NCI-H1930 (cell line): ENCODE measurements at regions not wholly inside any gene's neighbourhood (a gene's known extent, or its start where the extent isn't known, plus 50 kb on each side); places are given as distances from the start of the nearest gene placed in this dataset.

Experiments used
- DNase-seq, 2 experiments: peaks; one replicate each; lab custom pipeline; 2025; lab: John Stamatoyannopoulos, UW

DNA sequence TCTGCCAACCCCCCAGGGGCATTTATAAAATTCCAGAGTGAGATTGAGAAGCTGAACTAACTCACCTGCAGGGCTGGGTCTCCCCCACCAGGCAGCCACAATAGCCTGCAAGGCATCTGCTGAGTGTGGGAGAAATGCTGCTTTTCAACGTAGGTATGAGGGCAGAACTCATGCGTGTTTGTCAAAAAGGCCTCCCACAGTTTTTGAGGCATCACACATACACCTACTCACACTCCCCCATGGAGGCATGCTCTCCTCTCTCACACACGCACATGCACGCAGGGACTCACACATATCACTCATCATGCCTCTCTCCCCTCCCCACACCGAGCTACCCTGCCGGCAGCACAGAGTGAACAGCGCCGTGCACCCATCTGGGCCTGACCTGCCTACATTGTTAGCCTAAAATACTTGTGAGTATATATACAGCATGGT is 390.5 kb downstream of the FGF9 start:
- DNase-seq: no peak

DNA sequence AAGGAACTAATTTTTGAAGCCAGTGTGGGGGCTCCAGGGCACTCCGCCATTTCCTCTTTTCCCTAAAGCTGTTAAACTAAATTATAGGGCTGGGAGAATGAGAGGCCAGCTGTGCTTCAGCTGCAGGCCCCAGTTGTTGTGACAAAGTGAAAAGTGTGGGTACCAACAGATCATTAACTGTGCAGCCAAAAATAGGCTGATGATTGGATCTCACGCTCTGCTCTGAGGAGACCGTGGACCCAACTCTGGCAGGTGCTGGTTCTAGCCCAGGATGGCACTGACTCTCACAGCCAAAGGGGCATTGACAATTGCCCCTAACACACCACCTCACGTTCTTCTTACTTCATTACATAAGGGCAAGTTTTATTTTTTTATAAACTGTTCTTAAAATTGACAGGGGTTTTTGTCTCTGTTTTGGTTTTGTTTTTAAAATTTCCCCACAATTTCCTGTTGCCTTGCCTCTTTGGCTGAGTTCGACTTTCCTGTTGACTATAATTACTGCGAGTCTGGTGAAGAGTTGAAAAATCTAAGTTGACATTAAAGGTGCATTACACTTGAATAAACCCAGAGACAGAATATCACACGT is 391.0 kb downstream of the FGF9 start:
- no peak for DNase-seq

DNA sequence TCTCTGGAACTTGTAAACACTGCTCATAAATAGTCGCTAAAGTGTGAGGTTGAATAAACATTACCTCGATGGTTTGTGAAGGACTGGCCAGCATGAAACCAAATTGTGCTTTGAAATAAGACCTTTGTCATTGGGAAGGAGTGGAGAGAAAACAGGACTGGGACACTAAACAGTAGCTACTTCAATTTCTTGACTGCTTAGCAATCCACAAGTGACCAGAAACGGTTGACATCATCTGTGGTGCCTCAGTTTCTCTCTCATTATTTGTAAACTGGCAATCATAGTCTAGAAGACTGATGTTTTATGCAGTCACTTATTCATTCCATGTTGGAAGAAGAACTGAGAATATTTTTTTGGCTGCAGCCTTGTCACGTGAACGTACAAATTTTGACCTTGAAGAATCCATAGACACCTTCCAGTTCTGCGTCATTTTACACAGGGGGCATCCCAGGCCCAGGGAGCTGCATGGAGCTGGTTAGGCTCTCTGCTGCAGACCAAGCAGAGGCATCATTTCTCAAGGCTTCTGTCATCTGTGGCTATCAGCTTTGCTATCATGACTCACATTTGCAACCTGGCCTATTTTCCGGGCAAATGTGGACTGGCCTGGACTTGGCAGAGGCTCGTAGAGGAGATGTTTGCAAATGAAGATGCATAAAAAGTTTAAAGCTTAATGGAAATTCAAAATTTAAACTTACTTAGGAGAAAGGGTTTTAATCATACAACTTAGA is 391.8 kb downstream of the FGF9 start:
- no peak for DNase-seq

DNA sequence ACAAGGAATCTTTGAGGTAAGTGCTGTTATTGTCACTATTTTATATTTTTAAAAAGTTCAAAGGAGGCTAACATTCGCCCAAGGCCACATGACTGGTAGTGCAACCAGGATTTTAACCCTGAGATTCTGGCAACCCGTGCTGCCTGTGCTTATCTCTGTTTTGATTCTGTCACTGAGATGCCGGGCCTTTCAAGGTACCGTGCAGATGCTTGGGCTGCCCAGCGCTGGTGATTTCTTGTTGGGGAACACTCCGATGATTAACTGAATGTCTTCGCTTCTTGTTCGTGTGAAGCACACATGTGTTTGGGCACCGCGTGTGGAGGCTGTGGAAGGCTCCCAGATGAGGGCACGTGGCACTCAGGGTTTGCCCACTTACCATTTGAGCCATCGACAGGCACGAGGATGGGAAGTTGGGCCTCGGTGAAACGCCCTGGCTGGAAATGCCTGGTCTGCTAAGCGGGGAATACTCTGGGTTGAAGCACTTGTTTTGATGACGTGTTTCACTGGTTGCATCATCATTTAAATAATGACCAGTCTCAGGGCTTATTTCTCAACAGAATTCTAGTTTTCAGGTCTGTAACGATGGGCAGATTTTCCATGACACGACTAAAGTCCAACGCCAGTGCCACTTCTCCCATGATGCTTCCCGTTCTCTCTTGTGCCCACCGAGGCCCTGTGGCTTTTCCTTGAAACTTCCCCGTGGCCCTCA is 392.7 kb downstream of the FGF9 start:
- DNase-seq: no peak

DNA sequence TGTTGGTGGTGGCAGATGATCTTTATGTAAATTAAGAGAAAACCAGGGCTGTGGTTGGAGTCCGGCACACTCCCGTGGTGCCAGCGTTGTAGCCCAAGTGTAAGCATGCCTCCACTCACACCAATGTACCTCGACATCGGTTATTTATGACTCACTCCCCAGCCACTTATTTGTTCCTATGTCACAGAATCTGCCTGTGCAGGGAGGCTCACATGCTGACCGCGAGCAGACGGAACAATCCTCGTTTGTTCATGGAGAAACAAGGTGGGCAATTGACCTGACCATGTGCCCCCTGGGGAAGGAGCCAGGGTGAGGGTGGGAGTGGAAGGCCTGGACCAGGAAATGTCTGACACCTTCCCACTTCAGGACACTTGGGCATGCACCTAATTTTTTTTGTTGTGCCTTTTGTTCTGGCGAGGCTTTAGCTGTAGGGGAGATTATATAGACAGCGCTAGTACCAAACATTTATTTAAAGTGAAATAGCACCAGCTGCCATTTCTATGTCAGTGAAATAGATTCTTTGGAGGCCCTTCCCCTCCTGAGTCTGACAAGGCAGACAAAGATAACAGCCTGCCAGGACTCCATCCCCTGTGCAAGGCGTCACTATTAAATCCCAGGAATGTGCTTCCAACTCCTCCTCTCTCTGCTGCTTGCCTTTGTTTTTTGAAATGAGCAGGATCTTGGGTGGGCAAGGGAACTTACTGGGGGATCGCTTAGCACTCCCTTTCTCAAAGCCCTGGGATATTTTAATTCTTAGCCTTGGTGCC is 394.2 kb downstream of the FGF9 start:
- DNase-seq: no peak

DNA sequence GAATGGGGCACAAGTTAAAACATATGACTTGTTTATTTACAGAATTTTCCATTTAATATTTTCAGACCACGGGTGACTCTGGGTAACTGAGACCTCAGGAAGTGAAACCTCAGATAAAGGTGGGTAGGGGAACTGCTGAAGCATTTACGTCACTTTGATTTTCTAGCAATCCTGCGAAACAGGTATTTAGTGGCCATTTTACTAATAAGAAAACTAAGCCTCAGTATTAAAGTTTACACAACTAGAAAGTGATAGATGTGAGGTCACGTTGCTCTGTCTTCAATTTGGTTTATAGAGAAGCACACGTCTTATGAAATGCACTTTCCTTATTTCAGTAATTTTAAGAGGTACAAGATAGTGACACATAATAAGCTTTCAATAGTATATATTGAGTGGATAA is 402.8 kb downstream of the FGF9 start:
- no peak for DNase-seq

DNA sequence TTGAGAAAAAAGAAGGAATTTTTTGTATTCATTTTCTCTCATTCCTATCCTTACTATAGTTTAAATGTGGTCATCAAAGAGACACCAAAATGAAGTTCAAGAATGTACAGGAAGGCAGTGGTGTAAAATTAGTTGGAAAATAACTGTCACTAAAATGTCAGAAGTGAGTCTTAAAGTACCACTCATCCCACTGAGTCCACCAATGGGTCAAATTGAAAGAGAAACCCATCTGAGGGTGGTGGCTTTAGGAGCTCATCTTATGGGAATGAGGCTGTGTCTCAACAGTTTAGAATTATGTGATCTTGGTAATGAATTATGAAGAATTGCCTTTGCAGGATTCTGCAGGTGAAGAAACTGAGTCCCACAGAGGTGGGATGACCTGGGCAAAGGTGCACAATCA is 403.5 kb downstream of the FGF9 start:
- DNase-seq: no peak

DNA sequence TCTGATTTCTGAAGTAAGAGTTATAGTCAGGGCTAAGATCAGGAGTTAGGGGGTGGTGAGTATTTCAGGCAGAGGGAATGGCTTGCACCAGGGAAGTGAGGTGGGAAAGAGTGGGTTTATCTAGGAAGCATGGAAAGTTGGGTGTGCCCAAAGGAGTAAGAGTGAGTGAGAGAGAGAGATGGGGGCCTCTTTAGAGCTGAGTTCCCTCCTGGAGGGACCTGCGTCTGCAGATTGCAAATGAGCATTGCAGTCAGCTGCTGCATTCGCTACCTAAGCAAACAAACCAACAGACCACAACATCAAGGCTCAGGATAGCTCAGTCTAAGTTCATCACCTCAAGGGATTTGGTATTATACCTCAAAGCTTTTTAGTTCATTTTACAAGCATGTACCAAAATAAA is 405.8 kb downstream of the FGF9 start:
- no peak for DNase-seq

DNA sequence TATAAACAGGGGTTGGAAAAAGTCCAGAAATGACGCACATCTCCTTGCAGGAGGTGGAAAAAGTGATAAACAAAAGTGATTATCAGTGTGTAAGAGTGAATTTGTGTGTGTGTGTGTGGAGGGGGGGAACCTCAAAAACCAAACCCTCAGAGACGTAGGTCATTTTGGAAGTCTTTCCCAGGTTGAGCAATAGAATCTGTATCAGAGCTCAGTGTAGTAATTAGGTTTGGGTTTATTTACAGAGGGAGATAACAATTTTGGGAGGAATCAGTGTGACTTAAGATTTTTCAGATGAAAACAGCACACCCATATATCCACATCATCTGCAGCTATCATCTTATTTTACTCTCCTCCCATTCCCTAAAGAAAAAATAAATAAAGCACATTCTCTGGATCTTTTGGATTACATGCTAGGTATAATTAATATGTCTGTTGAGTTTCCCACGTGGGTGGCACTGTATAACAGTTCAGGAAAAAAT is 406.4 kb downstream of the FGF9 start:
- DNase-seq: no peak

DNA sequence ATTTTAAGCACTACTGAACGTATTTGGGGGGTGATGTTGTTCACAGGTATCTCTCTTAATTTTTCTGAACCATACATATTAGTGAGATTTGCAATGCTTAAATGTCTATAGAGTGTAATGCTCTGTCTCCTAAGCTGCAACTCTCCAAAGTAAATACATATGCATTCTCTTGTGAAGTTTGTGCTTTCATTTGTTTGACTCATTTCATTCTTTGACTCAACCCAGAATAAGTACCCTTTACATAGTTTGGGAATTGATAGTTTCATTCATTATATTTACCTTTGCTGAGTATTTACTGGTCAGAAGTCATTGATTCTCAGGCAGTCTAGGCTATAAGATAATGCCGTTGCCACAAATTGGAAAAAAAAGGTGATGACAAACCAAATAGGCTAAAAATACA is 406.9 kb downstream of the FGF9 start:
- DNase-seq: no peak

DNA sequence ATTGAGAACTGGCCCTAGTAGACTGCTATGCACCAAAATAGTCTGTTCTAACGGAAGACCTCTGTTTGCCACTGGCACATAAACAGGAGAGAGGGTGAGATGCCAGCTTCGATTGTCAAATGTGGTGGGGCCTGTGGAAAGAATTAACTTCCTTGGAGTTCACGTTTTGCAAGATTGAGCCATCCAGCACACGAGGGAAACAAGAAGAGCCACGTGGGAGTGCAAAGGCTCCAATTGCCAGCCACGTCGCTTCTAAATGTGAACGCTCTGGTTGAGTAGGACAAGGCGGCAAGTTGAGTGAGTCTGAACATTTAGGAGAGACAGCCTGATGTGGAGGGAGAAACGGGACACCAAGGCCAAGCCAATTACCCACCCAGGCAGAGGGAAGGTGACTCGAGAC is 409.1 kb downstream of the FGF9 start:
- no peak for DNase-seq

DNA sequence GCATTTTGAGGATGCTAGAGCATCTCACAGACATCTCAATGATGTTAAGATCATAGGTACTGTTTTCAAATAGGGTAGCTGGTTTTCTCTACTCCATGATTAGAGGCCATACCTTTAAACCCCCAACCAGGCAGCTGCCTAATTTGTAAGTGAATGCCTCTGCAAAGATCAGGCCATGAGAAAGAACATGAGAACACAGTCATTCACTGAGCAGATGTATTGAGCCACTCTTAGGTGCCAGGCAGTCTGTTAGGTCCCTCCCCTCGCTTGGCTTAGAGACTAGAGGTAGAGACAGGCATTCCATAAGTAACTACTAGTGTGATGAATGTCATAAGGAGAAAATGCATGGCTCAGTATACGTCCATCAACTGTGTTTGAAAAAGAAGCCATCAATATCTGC is 410.0 kb downstream of the FGF9 start:
- DNase-seq: no peak

DNA sequence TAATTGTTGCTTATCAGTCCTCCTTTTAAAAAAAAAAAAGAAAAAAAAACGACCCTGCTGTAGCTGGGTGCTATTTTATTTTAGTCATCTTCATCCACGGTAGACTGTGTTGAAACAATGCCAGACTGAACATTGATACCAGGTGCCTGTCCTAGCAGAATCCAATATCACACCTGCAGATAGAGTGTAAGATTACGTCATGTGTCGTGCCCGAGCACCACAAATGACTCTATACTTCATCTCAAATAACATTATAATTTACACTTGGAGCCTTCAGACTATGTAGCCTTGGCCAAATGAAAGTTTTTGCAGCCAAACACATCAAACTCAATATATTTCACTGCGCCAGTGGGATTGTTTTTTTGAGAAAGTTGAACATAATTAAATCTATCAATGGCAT is 410.6 kb downstream of the FGF9 start:
- DNase-seq: no peak

DNA sequence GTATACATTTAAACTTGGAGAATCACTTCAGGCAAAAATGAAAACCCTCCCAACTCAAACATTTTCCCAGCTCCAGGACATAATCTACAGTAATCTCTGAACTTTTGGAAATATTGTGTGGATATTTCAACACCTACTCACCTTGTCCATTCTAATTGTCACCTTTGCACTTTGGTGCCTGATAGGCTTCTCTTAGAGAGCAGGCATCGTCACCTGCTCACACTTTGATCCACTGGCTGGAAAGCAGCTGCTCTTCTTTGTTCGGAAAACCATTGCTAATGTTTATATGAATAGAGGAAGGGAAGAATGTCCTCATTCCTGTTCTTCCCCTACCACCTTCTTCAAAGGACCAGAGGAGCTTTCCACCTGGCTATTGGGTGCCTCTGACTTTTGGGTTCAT is 411.2 kb downstream of the FGF9 start:
- DNase-seq: no peak

DNA sequence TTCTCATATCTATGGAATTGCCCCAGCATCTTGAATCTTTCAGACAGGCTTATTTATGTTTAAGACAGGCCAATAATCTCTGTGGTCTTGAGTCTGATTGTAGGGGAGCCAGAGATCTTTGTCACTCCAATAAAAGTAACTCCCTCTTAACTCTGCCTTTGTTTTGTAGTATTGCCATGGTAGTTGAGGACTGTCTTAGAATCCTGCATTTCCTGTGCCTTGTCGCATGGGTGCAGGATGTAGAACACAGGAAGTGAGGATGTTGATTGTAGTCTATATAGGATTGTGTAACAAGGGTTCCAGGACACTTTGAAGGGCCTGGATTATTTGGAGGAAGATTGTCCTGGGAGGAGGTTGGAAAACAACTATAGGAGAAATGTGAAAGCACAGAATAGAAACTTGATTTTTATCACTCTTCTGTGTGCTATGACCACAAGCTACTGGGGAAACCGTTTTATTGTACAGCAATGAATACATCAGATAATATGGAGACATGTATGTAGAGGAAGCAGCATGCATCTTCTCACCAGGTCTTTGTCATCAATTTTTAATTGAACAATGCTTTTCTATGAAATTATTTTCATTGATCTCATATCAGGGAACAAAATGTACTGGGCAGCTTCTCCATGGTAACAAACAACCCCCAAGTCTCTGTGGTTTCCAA is 411.7 kb downstream of the FGF9 start:
- DNase-seq: no peak

DNA sequence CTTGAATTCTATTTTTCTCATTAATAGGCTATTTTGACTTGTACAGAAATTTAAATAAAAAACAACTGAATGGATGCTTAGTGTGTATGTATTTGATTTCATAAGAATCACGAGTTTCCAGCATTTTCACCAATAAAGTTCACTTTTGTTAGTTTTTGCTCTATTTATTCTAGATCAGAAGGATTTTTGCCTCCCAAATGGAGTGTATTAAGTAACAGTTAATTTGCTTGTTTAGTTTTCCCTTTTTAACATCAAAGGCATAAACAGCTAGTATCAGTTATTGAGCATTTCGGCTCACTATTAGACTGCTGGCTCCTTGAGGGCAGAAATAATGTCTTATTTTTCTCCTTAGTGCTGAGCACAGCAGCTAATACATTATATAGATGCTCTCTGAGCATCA is 414.1 kb downstream of the FGF9 start:
- DNase-seq: no peak

DNA sequence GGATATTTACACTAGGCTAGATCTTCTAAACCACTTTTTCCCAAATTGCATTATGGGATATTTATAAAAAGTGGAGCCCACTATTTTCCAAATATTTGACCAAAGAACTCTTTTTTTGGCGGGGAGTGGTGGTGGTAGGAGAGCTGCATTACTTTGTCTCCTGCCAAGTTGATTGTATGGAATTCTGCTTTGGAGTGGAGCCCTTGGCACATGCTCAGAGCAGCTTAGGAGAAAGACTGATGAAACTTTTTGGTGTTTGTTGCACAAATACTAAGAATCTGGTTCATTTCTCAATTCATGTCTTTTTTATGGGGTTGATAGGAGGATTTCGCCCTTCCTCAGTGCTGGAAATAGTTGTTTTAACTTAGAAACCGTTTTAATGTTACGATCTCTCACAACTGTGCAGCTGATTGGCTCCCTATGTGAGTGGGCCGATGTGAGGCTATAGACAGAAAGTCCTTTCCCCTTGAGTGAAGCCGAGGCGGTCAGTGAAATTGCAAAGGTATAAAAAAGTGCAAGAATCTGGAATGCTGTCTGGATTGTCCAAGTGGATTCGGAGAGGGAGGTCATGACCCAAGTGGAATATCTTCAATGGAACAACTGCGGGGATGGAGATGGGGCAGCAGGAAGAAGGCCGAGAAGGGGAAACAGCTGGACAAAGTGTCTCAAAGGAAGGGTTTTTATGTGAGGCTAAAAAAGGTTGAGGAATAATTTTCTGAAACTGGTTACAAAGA is 415.9 kb downstream of the FGF9 start:
- no peak for DNase-seq

DNA sequence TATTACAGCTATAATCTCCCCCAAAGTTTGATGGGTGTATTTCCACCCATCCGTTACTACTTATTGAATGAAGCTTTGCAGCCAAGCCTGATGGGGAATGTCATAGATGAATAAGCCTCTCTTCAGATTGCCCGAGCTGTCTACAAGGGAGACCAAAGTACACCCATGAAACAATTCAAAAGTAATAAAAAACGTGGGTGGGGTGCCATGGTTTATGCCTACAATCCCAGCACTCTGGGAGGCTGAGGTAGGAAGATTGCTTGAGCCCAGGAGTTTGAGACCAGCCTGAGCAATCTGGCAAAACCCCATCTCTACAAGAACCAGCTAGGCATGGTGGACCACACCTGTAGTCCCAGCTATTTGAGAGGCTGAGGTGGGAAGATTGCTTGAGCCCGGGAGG is 419.2 kb downstream of the FGF9 start:
- DNase-seq: no peak

DNA sequence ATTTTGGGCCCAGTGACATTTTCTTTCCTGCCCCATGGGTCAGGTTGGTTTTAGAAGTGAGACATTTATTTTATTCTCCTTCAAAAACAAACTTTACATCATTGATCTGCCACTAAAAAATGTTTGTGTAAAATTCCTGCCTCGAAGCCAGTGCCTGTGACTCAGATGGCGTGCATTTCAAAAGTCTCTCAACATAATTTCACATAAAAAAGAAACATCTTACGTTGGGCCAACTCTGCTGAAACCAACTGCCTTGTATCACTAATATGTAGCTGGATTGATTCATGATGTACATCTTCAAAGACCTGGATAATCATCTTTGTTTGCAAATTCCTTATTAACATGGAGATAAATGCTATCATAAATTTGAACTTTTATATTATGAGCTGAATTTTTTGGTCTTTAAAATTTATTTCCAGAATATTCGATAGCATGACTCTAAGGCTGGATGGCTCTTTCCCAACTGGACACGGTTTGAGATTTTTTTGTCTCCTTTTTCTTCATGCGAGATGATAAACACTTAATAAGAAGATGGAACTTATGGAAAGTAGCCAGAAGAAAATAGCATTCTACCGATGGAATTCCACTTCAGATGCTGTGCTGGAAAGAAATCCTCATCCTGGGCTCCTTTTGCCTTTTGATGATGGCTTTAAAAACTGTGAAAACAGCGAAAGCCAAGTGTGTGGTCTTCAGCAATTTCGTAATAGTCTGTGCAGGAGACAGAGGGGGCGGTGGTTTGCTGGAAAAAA is 420.5 kb downstream of the FGF9 start:
- DNase-seq: no peak

DNA sequence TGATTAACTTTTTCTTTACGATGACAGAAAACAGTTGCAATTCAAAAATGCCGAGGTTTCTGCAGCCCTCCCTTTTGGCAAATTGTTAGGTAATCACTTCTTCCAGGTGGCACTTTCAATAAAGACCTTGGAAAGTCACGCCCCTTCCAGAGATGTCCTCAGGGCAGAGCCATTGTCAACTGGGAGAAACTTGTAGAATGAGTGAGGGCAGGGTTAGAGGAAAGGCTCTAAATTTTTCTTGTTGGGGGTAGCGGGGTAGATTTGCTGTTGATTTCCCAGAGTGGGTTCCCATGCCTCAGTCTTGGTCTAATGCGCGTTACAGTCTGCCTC is 421.1 kb downstream of the FGF9 start:
- no peak for DNase-seq
